ENCODE measurements at regions not wholly inside any gene's neighbourhood (a gene's known extent, or its start where the extent isn't known, plus 50 kb on each side); places are given as distances from the start of the nearest gene placed in this dataset.

DNA sequence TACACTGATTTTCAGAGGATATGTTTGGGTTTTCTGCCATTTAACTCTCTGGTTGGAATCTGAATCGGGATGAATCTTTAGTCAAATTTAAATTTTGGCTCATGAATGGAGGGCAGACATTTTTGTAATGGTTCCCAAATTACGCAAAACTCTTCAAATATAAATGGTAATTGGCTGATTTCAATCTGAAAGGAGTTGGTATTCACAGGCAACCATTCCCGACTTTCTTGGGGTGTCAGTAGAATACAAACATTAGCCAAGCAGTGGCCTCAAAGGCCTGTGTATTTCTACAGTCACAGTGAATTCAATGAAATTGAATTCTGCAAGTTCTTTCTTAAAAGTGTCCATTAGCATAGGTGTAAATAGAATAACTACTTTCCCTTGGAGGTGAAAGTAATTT lies 668.8 kb upstream of the PRKX start:
- Histone ChIP-seq H3K27me3 (ENCODE audit: insufficient read depth, low read length) (no peaks in the 10 kb centered on the region), H3K4me2 (ENCODE audit: low read length) (no peak overlapping the region), H3K9me3 (ENCODE audit: insufficient read depth, low read depth, low read length) (no peaks in the 10 kb centered on the region), H3K36me3 (ENCODE audit: insufficient read depth, low read length) (no peaks in the 10 kb centered on the region), H3K4me1 (ENCODE audit: insufficient read depth, low read length) (no peaks in the 10 kb centered on the region), H3K27ac (ENCODE audit: low read depth, low read length) (no peak overlapping the region), H3K9ac (ENCODE audit: low read length) (no peak overlapping the region), H2AFZ (ENCODE audit: low read depth, low read length) (no peak overlapping the region), H4K20me1 (ENCODE audit: insufficient read depth, low read length) (no peaks in the 10 kb centered on the region), H3K4me3 (ENCODE audit: insufficient read depth, low read depth, low read length) (no peak overlapping the region), H3K79me2 (ENCODE audit: insufficient read depth, low read length) (no peaks in the 10 kb centered on the region)
- H3K9me3 Mint-ChIP-seq (ENCODE audit: unreplicated experiment), result peaks cover 3% of the 10 kb centered on the region
- no peaks in the 10 kb centered on the region for H3K36me3 Mint-ChIP-seq (ENCODE audit: low read depth, unreplicated experiment)
- DNase-seq (ENCODE audit: low read depth) (no peak), FAIRE-seq (no peak)
- no peaks in the 10 kb centered on the region for H3K4me1 Mint-ChIP-seq (ENCODE audit: low read depth, unreplicated experiment)
- H3K27ac Mint-ChIP-seq (ENCODE audit: unreplicated experiment), result no peak overlapping the region
- TF ChIP-seq, protein P1, sequence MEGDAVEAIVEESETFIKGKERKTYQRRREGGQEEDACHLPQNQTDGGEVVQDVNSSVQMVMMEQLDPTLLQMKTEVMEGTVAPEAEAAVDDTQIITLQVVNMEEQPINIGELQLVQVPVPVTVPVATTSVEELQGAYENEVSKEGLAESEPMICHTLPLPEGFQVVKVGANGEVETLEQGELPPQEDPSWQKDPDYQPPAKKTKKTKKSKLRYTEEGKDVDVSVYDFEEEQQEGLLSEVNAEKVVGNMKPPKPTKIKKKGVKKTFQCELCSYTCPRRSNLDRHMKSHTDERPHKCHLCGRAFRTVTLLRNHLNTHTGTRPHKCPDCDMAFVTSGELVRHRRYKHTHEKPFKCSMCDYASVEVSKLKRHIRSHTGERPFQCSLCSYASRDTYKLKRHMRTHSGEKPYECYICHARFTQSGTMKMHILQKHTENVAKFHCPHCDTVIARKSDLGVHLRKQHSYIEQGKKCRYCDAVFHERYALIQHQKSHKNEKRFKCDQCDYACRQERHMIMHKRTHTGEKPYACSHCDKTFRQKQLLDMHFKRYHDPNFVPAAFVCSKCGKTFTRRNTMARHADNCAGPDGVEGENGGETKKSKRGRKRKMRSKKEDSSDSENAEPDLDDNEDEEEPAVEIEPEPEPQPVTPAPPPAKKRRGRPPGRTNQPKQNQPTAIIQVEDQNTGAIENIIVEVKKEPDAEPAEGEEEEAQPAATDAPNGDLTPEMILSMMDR (IDR thresholded peaks at IDR 0.05; ENCODE audit: insufficient read depth, low read depth, low read length), result no peak
- no peak for TF ChIP-seq EZH2 (IDR thresholded peaks at IDR 0.05; ENCODE audit: insufficient read depth, low read length)
- H3K27me3 Mint-ChIP-seq (ENCODE audit: low read depth, unreplicated experiment), result no peaks in the 10 kb centered on the region
- H3K4me3 Mint-ChIP-seq (ENCODE audit: unreplicated experiment), result no peak overlapping the region

DNA sequence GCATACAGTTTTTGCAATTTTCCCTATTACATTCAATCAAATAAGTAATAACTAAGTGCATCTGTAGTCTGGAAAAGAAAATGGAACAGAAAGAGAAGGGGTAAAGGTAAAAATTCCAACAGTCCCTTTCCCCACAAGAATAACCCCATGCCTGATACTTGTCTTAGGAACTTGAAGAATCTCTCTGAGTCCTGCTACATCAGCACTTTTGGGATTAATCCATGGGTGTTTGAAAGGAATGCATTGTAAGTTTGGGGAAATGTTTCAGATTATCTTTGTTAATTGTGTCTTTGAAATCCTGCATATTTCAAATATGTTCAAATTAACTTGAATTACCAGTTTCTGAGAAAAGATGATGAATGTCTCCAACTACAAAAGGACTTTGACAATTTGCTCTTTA lies 667.3 kb upstream of the PRKX start:
- no peak overlapping the region for H3K27ac ChIP-seq (ENCODE audit: low read depth, low read length)
- Mint-ChIP-seq H3K4me1 (ENCODE audit: low read depth, unreplicated experiment) (no peaks in the 10 kb centered on the region), H3K9me3 (ENCODE audit: unreplicated experiment) (peaks cover 3% of the 10 kb centered on the region), H3K36me3 (ENCODE audit: low read depth, unreplicated experiment) (no peaks in the 10 kb centered on the region), H3K27ac (ENCODE audit: unreplicated experiment) (no peak overlapping the region), H3K27me3 (ENCODE audit: low read depth, unreplicated experiment) (no peaks in the 10 kb centered on the region), H3K4me3 (ENCODE audit: unreplicated experiment) (no peak overlapping the region)
- H3K4me2 ChIP-seq (ENCODE audit: low read length), result no peak overlapping the region
- FAIRE-seq, result peak; percentile 60
- H3K4me1 ChIP-seq (ENCODE audit: insufficient read depth, low read length), result no peaks in the 10 kb centered on the region
- DNase-seq (ENCODE audit: low read depth), result no peak
- no peaks in the 10 kb centered on the region for H3K79me2 ChIP-seq (ENCODE audit: insufficient read depth, low read length)
- no peaks in the 10 kb centered on the region for H4K20me1 ChIP-seq (ENCODE audit: insufficient read depth, low read length)
- no peak overlapping the region for H3K4me3 ChIP-seq (ENCODE audit: insufficient read depth, low read depth, low read length)
- H3K9ac ChIP-seq (ENCODE audit: low read length), result no peak overlapping the region
- H3K36me3 ChIP-seq (ENCODE audit: insufficient read depth, low read length), result no peaks in the 10 kb centered on the region
- no peak for TF ChIP-seq EZH2 (IDR thresholded peaks at IDR 0.05; ENCODE audit: insufficient read depth, low read length)
- TF ChIP-seq, protein P1 (IDR thresholded peaks at IDR 0.05; ENCODE audit: insufficient read depth, low read depth, low read length), result no peak
- no peak overlapping the region for H2AFZ ChIP-seq (ENCODE audit: low read depth, low read length)
- no peaks in the 10 kb centered on the region for H3K27me3 ChIP-seq (ENCODE audit: insufficient read depth, low read length)
- no peaks in the 10 kb centered on the region for H3K9me3 ChIP-seq (ENCODE audit: insufficient read depth, low read depth, low read length)

DNA sequence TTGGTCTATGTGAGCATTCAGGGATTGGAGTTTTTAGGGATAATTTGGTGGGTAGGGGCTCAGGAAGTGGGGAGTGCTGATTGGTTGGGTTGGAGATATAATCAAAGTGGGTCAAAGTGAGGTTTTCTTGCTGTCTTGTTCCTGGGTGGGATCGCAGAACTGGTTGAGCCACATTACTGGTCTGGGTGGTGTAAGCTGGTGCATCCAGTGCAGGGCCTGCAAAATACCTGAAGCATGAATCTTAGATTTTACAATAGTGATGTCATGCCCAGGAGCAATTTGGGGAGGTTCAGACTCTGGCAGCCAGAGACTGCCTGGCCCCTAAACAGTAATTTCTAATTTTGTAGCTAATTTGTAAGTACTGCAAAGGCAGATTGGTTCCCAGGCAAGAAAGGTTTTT lies 665.6 kb upstream of the PRKX start:
- Histone ChIP-seq H3K27ac (ENCODE audit: low read depth, low read length) (no peak overlapping the region), H2AFZ (ENCODE audit: low read depth, low read length) (no peak overlapping the region), H4K20me1 (ENCODE audit: insufficient read depth, low read length) (no peaks in the 10 kb centered on the region), H3K36me3 (ENCODE audit: insufficient read depth, low read length) (no peaks in the 10 kb centered on the region), H3K4me1 (ENCODE audit: insufficient read depth, low read length) (no peaks in the 10 kb centered on the region), H3K9me3 (ENCODE audit: insufficient read depth, low read depth, low read length) (no peaks in the 10 kb centered on the region), H3K4me2 (ENCODE audit: low read length) (no peak overlapping the region), H3K79me2 (ENCODE audit: insufficient read depth, low read length) (no peaks in the 10 kb centered on the region), H3K27me3 (ENCODE audit: insufficient read depth, low read length) (no peaks in the 10 kb centered on the region), H3K4me3 (ENCODE audit: insufficient read depth, low read depth, low read length) (no peak overlapping the region), H3K9ac (ENCODE audit: low read length) (no peak overlapping the region)
- FAIRE-seq (no peak), DNase-seq (ENCODE audit: low read depth) (no peak)
- Mint-ChIP-seq H3K27me3 (ENCODE audit: low read depth, unreplicated experiment) (no peaks in the 10 kb centered on the region), H3K4me1 (ENCODE audit: low read depth, unreplicated experiment) (no peaks in the 10 kb centered on the region), H3K4me3 (ENCODE audit: unreplicated experiment) (no peak overlapping the region), H3K27ac (ENCODE audit: unreplicated experiment) (no peak overlapping the region), H3K9me3 (ENCODE audit: unreplicated experiment) (peaks cover 3% of the 10 kb centered on the region), H3K36me3 (ENCODE audit: low read depth, unreplicated experiment) (no peaks in the 10 kb centered on the region)
- TF ChIP-seq EZH2 (IDR thresholded peaks at IDR 0.05; ENCODE audit: insufficient read depth, low read length), result no peak
- TF ChIP-seq, protein P1 (IDR thresholded peaks at IDR 0.05; ENCODE audit: insufficient read depth, low read depth, low read length), result no peak

Measured in astrocyte (in vitro differentiated cells and primary cell).